GM23338 (cell line): ENCODE measurements at regions not wholly inside any gene's neighbourhood (a gene's known extent, or its start where the extent isn't known, plus 50 kb on each side); places are given as distances from the start of the nearest gene placed in this dataset.

Experiments
- ATAC-seq: fragments of 200-7000 bp; cut with Tn5 transposase; 3 replicates; pipeline ENCODE4 v1.9.1; 2020
- DNase-seq: peaks from one replicate; pipeline ENCODE4 v3.0.0-alpha.2; 2015; ENCODE audit warnings: low spot score
- H2AFZ ChIP-seq: fragments of 200-600 bp; sonication (generic); 2 replicates; pipeline ENCODE4 v1.8.0; 2016; ENCODE audit warnings: antibody characterized with exemption, mild to moderate bottlenecking, moderate library complexity
- H3F3A ChIP-seq: fragments of 200-600 bp; sonication (generic); replicated peaks from 2 replicates; pipeline ENCODE4 v1.8.0; 2017; ENCODE audit warnings: antibody characterized with exemption, mixed run types, low read depth
- H3K27ac ChIP-seq: fragments of 200-600 bp; sonication (generic); 2 replicates; pipeline ENCODE4 v1.6.1; 2016; ENCODE audit warnings: low read depth
- H3K27me3 ChIP-seq: fragments of 200-600 bp; sonication (generic); 2 replicates; pipeline ENCODE4 v1.8.0; 2016; ENCODE audit warnings: mild to moderate bottlenecking, mixed run types, moderate library complexity; ENCODE audit not compliant: insufficient read depth
- H3K36me3 ChIP-seq: fragments of 200-600 bp; sonication (generic); 2 replicates; pipeline ENCODE4 v1.8.0; 2016; ENCODE audit warnings: mild to moderate bottlenecking; ENCODE audit not compliant: insufficient read depth
- H3K4me1 ChIP-seq: fragments of 200-600 bp; sonication (generic); 2 replicates; pipeline ENCODE4 v1.8.0; 2016; ENCODE audit warnings: mild to moderate bottlenecking, moderate library complexity; ENCODE audit not compliant: insufficient read depth
- H3K4me2 ChIP-seq: fragments of 200-600 bp; sonication (generic); 2 replicates; pipeline ENCODE4 v1.7.1; 2017; ENCODE audit warnings: mixed run types
- H3K4me3 ChIP-seq: fragments of 200-600 bp; sonication (generic); 2 replicates; pipeline ENCODE4 v1.6.1; 2016; ENCODE audit warnings: mixed run types
- H3K79me2 ChIP-seq: fragments of 200-600 bp; sonication (generic); replicated peaks from 2 replicates; pipeline ENCODE4 v1.8.0; 2017; ENCODE audit warnings: mild to moderate bottlenecking; ENCODE audit not compliant: insufficient read depth
- H3K9me2 ChIP-seq: fragments of 200-600 bp; sonication (generic); 2 replicates; pipeline ENCODE4 v1.8.0; 2017; ENCODE audit not compliant: insufficient read depth
- H4K20me1 ChIP-seq: fragments of 200-600 bp; sonication (generic); replicated peaks from 2 replicates; pipeline ENCODE4 v1.8.0; 2017; ENCODE audit warnings: mild to moderate bottlenecking; ENCODE audit not compliant: insufficient read depth
- H3K27ac Mint-ChIP-seq: 2 replicates; pipeline ENCODE4 v1.8.0; 2020; ENCODE audit warnings: inconsistent platforms, mild to moderate bottlenecking, moderate library complexity, mixed read lengths
- H3K27me3 Mint-ChIP-seq: 3 replicates; pipeline ENCODE4 v1.8.0; 2022; ENCODE audit warnings: low read depth, mild to moderate bottlenecking, moderate library complexity, mixed read lengths, inconsistent platforms; ENCODE audit not compliant: insufficient read depth, poor library complexity
- H3K36me3 Mint-ChIP-seq: 3 replicates; pipeline ENCODE4 v1.8.0; 2021; ENCODE audit warnings: low read depth, mild to moderate bottlenecking, inconsistent platforms, moderate library complexity, mixed read lengths
- H3K4me1 Mint-ChIP-seq: 3 replicates; pipeline ENCODE4 v1.8.0; 2020; ENCODE audit warnings: mild to moderate bottlenecking, inconsistent platforms, mixed read lengths
- H3K4me3 Mint-ChIP-seq: 3 replicates; pipeline ENCODE4 v1.8.0; 2021; ENCODE audit warnings: moderate library complexity, mild to moderate bottlenecking, inconsistent platforms, mixed read lengths
- H3K9me3 Mint-ChIP-seq: 3 replicates; pipeline ENCODE4 v1.8.0; 2020; ENCODE audit warnings: moderate library complexity, mild to moderate bottlenecking, inconsistent platforms, mixed read lengths
- CREB1 ChIP-seq: fragments of 250-450 bp; sonication (Bioruptor Pico); IDR thresholded peaks from 2 replicates; pipeline ENCODE4 v1.5.0; 2020; ENCODE audit warnings: low read depth, mild to moderate bottlenecking, moderate library complexity
- EZH2 ChIP-seq: fragments of 200-600 bp; sonication (generic); IDR thresholded peaks from one replicate; pipeline ENCODE4 v1.8.0; 2017; ENCODE audit warnings: antibody characterized with exemption, mild to moderate bottlenecking, low read depth; ENCODE audit not compliant: unreplicated experiment
- EZH2phosphoT487 ChIP-seq: fragments of 200-600 bp; sonication (generic); IDR thresholded peaks from one replicate; pipeline ENCODE4 v1.8.1; 2018; ENCODE audit warnings: antibody characterized with exemption; ENCODE audit not compliant: unreplicated experiment
- JUNB ChIP-seq: IDR thresholded peaks from one replicate; pipeline ENCODE4 v1.6.1; 2016; ENCODE audit warnings: antibody characterized with exemption; ENCODE audit not compliant: unreplicated experiment
- NANOG ChIP-seq: IDR thresholded peaks from 2 replicates; pipeline ENCODE4 v1.6.1; 2016; ENCODE audit warnings: antibody characterized with exemption, borderline replicate concordance
- POLR2AphosphoS5 ChIP-seq: IDR thresholded peaks from 2 replicates; pipeline ENCODE4 v1.6.1; 2016; ENCODE audit warnings: antibody characterized with exemption, low read depth
- STAT1 ChIP-seq: IDR thresholded peaks from one replicate; pipeline ENCODE4 v1.6.1; 2016; ENCODE audit warnings: antibody characterized with exemption; ENCODE audit not compliant: unreplicated experiment
- ZNF114 ChIP-seq: fragments of 250-450 bp; sonication (Bioruptor Pico); IDR thresholded peaks from 2 replicates; pipeline ENCODE4 v1.5.0; 2020; ENCODE audit warnings: mild to moderate bottlenecking, moderate library complexity
- ZNF331 ChIP-seq: fragments of 250-450 bp; sonication (Bioruptor Pico); IDR thresholded peaks from 2 replicates; pipeline ENCODE4 v1.5.0; 2020; ENCODE audit warnings: low read depth, mild to moderate bottlenecking, moderate library complexity
- TF ChIP-seq, protein P1 (sequence below), 2 experiments: fragments of 200-600 bp in 1 of 2; sonication (generic) in 1 of 2; conservative IDR thresholded peaks; 2 replicates each; pipeline versions ENCODE4 v1.5.1 to v1.6.1; 2016 to 2017; ENCODE audit warnings: antibody characterized with exemption in 2 of 2, low read depth in 2 of 2, mild to moderate bottlenecking in 2 of 2, moderate library complexity in 1 of 2
- TF ChIP-seq, protein P2 (sequence below): IDR thresholded peaks from one replicate; pipeline ENCODE4 v1.6.1; 2018; ENCODE audit warnings: antibody characterized with exemption; ENCODE audit not compliant: unreplicated experiment
- TF ChIP-seq, protein P3 (sequence below): IDR thresholded peaks from 2 replicates; pipeline ENCODE4 v1.6.1; 2016; ENCODE audit warnings: antibody characterized with exemption
- TF ChIP-seq, protein P4 (sequence below): fragments of 250-450 bp; sonication (Bioruptor Pico); IDR thresholded peaks from 2 replicates; pipeline ENCODE4 v1.5.0; 2020; ENCODE audit warnings: mild to moderate bottlenecking, moderate library complexity

DNA sequence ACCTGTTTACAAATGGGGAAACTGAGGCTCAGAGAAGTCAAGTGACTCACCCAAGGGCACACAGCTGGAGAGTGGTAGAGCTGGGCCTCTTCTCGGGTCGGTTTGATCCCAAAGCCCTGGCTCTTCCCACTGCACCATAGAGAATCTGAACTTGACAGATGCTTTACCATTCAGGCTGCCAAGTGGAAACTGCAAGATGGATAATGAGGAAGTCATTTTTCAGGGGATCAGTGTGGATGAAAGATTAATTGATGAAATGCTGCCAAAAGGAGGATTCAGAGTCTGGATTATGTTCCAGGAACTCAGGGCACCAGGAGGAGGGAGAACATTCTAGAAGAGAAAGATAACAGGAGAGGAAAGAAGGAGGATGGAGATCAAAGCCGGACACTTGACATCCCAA is 185.9 kb upstream of the ZBED5 start:
- H3K4me3 Mint-ChIP-seq = no peak overlapping the region
- ATAC-seq (no peak), DNase-seq (no peak)
- Histone ChIP-seq H3K27ac (no peak overlapping the region), H3K27me3 (no peaks in the 10 kb centered on the region), H3K79me2 (no peaks in the 10 kb centered on the region), H3K9me2 (peaks cover 4% of the 10 kb centered on the region; the same call in 1 of the 2 replicates), H3K4me2 (no peak overlapping the region), H3F3A (no peaks in the 10 kb centered on the region), H2AFZ (no peak overlapping the region), H3K4me1 (no peaks in the 10 kb centered on the region), H3K4me3 (no peak overlapping the region), H3K36me3 (no peaks in the 10 kb centered on the region), H4K20me1 (no peaks in the 10 kb centered on the region)
- H3K4me1 Mint-ChIP-seq = no peaks in the 10 kb centered on the region
- H3K36me3 Mint-ChIP-seq = no peaks in the 10 kb centered on the region
- H3K27ac Mint-ChIP-seq = no peak overlapping the region
- TF ChIP-seq CREB1 (CRISPR knock-in tag) (no peak), EZH2phosphoT487 (no peak), ZNF114 (CRISPR knock-in tag) (no peak), EZH2 (no peak), NANOG (no peak), POLR2AphosphoS5 (no peak), STAT1 (no peak), JUNB (no peak), ZNF331 (CRISPR knock-in tag) (no peak)
- TF ChIP-seq, protein P1, sequence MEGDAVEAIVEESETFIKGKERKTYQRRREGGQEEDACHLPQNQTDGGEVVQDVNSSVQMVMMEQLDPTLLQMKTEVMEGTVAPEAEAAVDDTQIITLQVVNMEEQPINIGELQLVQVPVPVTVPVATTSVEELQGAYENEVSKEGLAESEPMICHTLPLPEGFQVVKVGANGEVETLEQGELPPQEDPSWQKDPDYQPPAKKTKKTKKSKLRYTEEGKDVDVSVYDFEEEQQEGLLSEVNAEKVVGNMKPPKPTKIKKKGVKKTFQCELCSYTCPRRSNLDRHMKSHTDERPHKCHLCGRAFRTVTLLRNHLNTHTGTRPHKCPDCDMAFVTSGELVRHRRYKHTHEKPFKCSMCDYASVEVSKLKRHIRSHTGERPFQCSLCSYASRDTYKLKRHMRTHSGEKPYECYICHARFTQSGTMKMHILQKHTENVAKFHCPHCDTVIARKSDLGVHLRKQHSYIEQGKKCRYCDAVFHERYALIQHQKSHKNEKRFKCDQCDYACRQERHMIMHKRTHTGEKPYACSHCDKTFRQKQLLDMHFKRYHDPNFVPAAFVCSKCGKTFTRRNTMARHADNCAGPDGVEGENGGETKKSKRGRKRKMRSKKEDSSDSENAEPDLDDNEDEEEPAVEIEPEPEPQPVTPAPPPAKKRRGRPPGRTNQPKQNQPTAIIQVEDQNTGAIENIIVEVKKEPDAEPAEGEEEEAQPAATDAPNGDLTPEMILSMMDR (conservative IDR thresholded peaks at IDR 0.05; ENCODE audit: low read depth in 2 of 2) = no peak
- TF ChIP-seq, protein P2, sequence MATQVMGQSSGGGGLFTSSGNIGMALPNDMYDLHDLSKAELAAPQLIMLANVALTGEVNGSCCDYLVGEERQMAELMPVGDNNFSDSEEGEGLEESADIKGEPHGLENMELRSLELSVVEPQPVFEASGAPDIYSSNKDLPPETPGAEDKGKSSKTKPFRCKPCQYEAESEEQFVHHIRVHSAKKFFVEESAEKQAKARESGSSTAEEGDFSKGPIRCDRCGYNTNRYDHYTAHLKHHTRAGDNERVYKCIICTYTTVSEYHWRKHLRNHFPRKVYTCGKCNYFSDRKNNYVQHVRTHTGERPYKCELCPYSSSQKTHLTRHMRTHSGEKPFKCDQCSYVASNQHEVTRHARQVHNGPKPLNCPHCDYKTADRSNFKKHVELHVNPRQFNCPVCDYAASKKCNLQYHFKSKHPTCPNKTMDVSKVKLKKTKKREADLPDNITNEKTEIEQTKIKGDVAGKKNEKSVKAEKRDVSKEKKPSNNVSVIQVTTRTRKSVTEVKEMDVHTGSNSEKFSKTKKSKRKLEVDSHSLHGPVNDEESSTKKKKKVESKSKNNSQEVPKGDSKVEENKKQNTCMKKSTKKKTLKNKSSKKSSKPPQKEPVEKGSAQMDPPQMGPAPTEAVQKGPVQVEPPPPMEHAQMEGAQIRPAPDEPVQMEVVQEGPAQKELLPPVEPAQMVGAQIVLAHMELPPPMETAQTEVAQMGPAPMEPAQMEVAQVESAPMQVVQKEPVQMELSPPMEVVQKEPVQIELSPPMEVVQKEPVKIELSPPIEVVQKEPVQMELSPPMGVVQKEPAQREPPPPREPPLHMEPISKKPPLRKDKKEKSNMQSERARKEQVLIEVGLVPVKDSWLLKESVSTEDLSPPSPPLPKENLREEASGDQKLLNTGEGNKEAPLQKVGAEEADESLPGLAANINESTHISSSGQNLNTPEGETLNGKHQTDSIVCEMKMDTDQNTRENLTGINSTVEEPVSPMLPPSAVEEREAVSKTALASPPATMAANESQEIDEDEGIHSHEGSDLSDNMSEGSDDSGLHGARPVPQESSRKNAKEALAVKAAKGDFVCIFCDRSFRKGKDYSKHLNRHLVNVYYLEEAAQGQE = no peak
- TF ChIP-seq, protein P3, sequence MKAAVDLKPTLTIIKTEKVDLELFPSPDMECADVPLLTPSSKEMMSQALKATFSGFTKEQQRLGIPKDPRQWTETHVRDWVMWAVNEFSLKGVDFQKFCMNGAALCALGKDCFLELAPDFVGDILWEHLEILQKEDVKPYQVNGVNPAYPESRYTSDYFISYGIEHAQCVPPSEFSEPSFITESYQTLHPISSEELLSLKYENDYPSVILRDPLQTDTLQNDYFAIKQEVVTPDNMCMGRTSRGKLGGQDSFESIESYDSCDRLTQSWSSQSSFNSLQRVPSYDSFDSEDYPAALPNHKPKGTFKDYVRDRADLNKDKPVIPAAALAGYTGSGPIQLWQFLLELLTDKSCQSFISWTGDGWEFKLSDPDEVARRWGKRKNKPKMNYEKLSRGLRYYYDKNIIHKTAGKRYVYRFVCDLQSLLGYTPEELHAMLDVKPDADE = no peak
- TF ChIP-seq, protein P4, sequence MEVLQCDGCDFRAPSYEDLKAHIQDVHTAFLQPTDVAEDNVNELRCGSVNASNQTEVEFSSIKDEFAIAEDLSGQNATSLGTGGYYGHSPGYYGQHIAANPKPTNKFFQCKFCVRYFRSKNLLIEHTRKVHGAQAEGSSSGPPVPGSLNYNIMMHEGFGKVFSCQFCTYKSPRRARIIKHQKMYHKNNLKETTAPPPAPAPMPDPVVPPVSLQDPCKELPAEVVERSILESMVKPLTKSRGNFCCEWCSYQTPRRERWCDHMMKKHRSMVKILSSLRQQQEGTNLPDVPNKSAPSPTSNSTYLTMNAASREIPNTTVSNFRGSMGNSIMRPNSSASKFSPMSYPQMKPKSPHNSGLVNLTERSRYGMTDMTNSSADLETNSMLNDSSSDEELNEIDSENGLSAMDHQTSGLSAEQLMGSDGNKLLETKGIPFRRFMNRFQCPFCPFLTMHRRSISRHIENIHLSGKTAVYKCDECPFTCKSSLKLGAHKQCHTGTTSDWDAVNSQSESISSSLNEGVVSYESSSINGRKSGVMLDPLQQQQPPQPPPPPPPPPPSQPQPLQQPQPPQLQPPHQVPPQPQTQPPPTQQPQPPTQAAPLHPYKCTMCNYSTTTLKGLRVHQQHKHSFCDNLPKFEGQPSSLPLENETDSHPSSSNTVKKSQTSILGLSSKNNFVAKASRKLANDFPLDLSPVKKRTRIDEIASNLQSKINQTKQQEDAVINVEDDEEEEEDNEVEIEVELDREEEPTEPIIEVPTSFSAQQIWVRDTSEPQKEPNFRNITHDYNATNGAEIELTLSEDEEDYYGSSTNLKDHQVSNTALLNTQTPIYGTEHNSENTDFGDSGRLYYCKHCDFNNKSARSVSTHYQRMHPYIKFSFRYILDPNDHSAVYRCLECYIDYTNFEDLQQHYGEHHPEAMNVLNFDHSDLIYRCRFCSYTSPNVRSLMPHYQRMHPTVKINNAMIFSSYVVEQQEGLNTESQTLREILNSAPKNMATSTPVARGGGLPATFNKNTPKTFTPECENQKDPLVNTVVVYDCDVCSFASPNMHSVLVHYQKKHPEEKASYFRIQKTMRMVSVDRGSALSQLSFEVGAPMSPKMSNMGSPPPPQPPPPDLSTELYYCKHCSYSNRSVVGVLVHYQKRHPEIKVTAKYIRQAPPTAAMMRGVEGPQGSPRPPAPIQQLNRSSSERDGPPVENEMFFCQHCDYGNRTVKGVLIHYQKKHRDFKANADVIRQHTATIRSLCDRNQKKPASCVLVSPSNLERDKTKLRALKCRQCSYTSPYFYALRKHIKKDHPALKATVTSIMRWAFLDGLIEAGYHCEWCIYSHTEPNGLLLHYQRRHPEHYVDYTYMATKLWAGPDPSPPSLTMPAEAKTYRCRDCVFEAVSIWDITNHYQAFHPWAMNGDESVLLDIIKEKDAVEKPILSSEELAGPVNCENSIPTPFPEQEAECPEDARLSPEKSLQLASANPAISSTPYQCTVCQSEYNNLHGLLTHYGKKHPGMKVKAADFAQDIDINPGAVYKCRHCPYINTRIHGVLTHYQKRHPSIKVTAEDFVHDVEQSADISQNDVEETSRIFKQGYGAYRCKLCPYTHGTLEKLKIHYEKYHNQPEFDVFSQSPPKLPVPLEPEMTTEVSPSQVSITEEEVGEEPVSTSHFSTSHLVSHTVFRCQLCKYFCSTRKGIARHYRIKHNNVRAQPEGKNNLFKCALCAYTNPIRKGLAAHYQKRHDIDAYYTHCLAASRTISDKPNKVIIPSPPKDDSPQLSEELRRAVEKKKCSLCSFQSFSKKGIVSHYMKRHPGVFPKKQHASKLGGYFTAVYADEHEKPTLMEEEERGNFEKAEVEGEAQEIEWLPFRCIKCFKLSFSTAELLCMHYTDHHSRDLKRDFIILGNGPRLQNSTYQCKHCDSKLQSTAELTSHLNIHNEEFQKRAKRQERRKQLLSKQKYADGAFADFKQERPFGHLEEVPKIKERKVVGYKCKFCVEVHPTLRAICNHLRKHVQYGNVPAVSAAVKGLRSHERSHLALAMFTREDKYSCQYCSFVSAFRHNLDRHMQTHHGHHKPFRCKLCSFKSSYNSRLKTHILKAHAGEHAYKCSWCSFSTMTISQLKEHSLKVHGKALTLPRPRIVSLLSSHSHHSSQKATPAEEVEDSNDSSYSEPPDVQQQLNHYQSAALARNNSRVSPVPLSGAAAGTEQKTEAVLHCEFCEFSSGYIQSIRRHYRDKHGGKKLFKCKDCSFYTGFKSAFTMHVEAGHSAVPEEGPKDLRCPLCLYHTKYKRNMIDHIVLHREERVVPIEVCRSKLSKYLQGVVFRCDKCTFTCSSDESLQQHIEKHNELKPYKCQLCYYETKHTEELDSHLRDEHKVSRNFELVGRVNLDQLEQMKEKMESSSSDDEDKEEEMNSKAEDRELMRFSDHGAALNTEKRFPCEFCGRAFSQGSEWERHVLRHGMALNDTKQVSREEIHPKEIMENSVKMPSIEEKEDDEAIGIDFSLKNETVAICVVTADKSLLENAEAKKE = no peak
- no peaks in the 10 kb centered on the region for H3K27me3 Mint-ChIP-seq
- H3K9me3 Mint-ChIP-seq = no peaks in the 10 kb centered on the region; the same call in none of the 3 replicates
